Adipose tissue (tissue), 3 donors: ENCODE measurements at regions not wholly inside any gene's neighbourhood (a gene's known extent, or its start where the extent isn't known, plus 50 kb on each side); places are given as distances from the start of the nearest gene placed in this dataset.

Source experiments
- H3K27ac ChIP-seq: one replicate; pipeline ENCODE4 v1.5.1; 2013; ENCODE audit warnings: low read depth, low read length
- WGBS, 3 donors: extraction: QIAGEN DNeasy Blood & Tissue Kit; methylation state at CpG; one replicate each; pipeline ENCODE4 v1.1.7; 2013; 5-methylcytosine and 5-hydroxymethylcytosine counted together
- donor health status: healthy with polysubstance abuse.
- donor health status: Bipolar disorder and iron deficiency.
- donor health status: healthy.

- WGBS, 3 donors, result 84 to 92% (median 89%) methylated on average over 6 of the region's 6 CpGs
- no peak overlapping the region for H3K27ac ChIP-seq
Measured at GRCh38 chr6:6766230-6766905, 177.8 kb downstream of the LY86 start.

- no peak overlapping the region for H3K27ac ChIP-seq
- 94 to 100% (median 95%) methylated on average over 1 of the region's 1 CpG for WGBS, 3 donors
Measured at GRCh38 chr6:6769466-6769865, 180.9 kb downstream of the LY86 start.

GRCh38 chr6:6771224-6771945 is 182.9 kb downstream of the LY86 start:
- WGBS, 3 donors, result 37 to 86% (median 63%) methylated on average over 1 of the region's 1 CpG
- no peak overlapping the region for H3K27ac ChIP-seq

GRCh38 chr6:6771964-6772363 is 183.4 kb downstream of the LY86 start:
- WGBS, 3 donors, result 93 to 95% (median 95%) methylated on average over 5 of the region's 5 CpGs
- no peak overlapping the region for H3K27ac ChIP-seq

- no peak overlapping the region for H3K27ac ChIP-seq
- WGBS, 3 donors, result 27 to 73% (median 62%) methylated on average over 6 of the region's 6 CpGs
Measured at GRCh38 chr6:6772751-6773150, 184.2 kb downstream of the LY86 start.

- no peak overlapping the region for H3K27ac ChIP-seq
- WGBS, 3 donors, result 79 to 91% (median 89%) methylated on average over 3 of the region's 3 CpGs
Measured at GRCh38 chr6:6775074-6775473, 186.6 kb downstream of the LY86 start.

GRCh38 chr6:6780231-6780630 is 191.7 kb downstream of the LY86 start:
- H3K27ac ChIP-seq, result no peak overlapping the region
- WGBS, 3 donors, result 91 to 94% (median 92%) methylated on average over 10 of the region's 10 CpGs

GRCh38 chr6:6781172-6781872 is 192.8 kb downstream of the LY86 start:
- 31 to 56% (median 54%) methylated on average over 3 of the region's 3 CpGs for WGBS, 3 donors
- H3K27ac ChIP-seq, result no peak overlapping the region

- no peak overlapping the region for H3K27ac ChIP-seq
Measured at GRCh38 chr6:6781873-6782227, 193.3 kb downstream of the LY86 start.

GRCh38 chr6:6783721-6784120 is 195.2 kb downstream of the LY86 start:
- 95 to 96% (median 95%) methylated on average over 2 of the region's 2 CpGs for WGBS, 3 donors
- no peak overlapping the region for H3K27ac ChIP-seq

- H3K27ac ChIP-seq, result no peak overlapping the region
- WGBS, 3 donors, result 74 to 91% (median 83%) methylated on average over 2 of the region's 2 CpGs
Measured at GRCh38 chr6:6784514-6785162, 196.1 kb downstream of the LY86 start.

- WGBS, 3 donors, result 35 to 79% (median 76%) methylated on average over 5 of the region's 5 CpGs
- no peak overlapping the region for H3K27ac ChIP-seq
Measured at GRCh38 chr6:6785163-6785521, 196.6 kb downstream of the LY86 start.

- H3K27ac ChIP-seq, result no peak overlapping the region
- 62 to 86% (median 85%) methylated on average over 4 of the region's 4 CpGs for WGBS, 3 donors
Measured at GRCh38 chr6:6788394-6789032, 200.0 kb downstream of the LY86 start.

GRCh38 chr6:6790393-6790792 is 201.9 kb downstream of the LY86 start:
- H3K27ac ChIP-seq, result no peak overlapping the region
- WGBS, 3 donors, result 93 to 98% (median 94%) methylated on average over 5 of the region's 5 CpGs

- no peak overlapping the region for H3K27ac ChIP-seq
- WGBS, 3 donors, result 95 to 96% (median 96%) methylated on average over 3 of the region's 3 CpGs
Measured at GRCh38 chr6:6790891-6791290, 202.4 kb downstream of the LY86 start.

- WGBS, 3 donors, result 61 to 83% (median 62%) methylated on average over 9 of the region's 9 CpGs
- H3K27ac ChIP-seq, result no peak overlapping the region
Measured at GRCh38 chr6:6793388-6794250, 205.1 kb downstream of the LY86 start.

GRCh38 chr6:6795393-6795792 is 206.9 kb downstream of the LY86 start:
- 82 to 94% (median 93%) methylated on average over 4 of the region's 4 CpGs for WGBS, 3 donors
- no peak overlapping the region for H3K27ac ChIP-seq

GRCh38 chr6:6796818-6797217 is 208.3 kb downstream of the LY86 start:
- 90 to 94% (median 91%) methylated on average over 11 of the region's 11 CpGs for WGBS, 3 donors
- no peak overlapping the region for H3K27ac ChIP-seq
